ENCODE measurements at regions not wholly inside any gene's neighbourhood (a gene's known extent, or its start where the extent isn't known, plus 50 kb on each side); places are given as distances from the start of the nearest gene placed in this dataset.

DNA sequence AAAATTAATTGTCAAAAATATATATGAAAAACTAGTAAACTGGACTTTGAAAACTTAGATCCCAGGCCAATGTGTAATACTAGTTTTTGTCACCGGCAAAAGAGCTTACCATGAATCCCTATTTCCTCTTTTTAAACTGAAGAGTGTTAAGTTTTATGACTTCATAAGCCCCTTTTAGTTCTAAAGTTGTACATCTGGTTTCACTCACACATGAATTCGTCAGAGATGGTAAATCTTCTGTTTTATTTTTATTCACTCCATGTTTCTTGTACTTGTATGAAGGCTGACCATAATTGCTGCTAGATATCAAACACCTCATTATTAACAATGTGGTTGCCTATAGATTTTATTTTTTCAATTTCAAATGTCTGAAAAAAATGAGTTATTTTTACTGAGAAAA, 827.9 kb downstream of the PCDH7 start:
- no peak for FAIRE-seq

DNA sequence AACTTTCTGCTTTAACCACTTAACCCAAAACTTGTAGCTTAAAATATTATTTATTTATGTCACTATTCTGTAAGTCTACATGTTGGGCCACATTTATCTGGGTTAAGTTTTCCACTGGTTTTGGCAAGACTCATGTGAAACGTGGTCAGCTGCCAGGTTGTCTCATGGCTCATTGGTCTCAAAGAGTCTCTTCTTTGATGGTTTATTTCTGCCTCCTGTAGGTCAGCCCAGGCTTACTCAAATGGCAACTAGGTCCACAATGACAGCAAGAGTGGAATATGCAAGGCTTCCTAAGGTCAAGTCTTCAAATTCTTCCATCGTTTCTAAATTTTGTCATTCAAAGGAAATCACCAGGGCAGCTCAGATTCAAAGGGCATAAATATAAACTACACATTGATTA, 828.7 kb downstream of the PCDH7 start:
- no peak for FAIRE-seq

DNA sequence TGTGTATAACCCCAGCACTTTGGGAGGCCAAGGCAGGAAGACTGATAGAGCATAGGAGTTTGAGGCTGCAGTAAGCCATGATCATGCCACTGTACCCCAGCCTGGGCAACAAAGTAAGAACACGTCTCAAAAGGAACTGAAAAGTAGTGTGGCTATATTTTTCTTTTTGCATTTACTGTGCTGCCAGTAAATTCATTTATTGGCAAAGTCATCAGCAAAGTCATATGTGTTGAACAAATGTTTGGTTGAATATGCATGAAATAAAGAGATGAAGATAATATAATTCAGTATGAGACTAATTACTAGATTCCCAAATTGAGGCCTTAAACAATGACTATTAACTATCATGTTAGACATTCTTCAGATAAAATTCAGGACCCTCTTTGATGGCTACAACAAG, 829.1 kb downstream of the PCDH7 start:
- no peak for FAIRE-seq

DNA sequence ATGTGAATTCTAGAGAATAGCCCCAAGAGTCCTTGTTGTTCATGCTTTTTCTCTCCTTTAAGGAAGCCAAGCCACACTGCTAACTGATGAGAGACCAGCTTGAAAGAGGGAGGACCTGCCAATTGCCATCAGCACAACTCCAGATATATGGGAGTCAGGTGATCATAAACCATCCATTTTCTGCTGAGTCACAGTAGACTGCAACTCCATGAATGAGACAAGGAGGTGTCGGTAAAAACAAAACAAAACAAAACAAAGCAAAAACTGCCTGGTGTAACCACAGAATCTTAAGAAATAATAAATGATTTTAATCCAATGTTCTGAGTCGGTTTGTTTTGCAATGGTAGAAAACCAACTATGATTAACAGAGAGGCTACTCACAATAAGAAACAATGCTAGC, 837.3 kb downstream of the PCDH7 start:
- FAIRE-seq, result no peak

DNA sequence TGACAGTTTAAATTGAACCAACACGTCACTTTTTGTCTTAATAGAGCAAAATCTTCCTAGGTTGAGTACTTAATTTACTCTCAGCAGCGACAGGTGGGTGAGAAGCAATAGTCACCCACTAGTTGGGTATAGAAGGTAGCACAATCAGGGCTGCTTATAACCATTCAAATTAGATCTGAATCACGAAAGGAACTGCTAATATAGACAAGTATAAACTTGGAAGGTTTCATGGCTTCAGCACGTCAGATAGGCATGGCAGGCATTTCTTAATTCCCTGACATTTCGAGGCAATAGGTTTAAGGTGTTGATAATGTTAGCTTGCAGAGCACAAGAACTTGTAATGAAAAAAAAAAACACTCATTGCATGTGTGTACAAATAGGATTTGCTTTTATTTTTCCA, 853.4 kb downstream of the PCDH7 start:
- no peak for FAIRE-seq

DNA sequence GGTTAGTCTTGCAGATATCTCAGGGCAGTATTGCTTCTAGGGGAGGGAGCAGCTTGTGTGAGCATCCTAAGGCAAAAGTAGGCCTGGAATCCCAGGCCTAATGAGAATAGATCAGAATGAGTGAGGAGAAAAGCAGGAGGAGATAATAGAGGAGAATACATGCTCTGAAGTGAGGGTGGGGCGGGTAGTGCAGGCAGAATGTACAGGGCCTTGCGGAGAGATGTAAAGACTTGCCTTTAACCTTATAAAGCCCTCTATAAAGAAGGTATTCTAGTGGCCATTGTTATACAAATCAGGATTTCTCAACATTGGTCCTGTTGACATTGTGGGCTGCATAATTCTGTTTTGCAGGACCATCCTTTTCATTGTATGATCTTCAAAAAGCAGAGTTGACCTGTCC, 855.3 kb downstream of the PCDH7 start:
- FAIRE-seq, result no peak

DNA sequence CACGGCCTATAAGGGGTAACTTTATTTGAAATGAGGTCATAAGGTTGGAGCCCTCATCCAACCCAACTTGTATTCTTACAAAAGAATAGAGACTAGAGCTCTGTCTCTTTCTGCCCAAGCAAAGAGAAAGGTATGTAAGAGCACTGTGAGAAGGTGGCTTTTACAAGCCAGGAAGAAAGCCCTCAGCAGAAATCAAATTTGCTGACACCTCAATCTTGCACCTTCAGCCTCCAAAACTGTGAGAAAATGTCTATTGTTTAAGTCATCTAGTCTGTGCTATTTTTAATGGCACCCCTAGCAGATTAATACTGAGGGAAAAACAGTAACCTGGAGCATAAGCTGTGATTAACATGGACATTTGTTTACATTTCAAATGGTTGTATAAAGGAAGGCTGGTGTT, 860.7 kb downstream of the PCDH7 start:
- FAIRE-seq, result no peak

DNA sequence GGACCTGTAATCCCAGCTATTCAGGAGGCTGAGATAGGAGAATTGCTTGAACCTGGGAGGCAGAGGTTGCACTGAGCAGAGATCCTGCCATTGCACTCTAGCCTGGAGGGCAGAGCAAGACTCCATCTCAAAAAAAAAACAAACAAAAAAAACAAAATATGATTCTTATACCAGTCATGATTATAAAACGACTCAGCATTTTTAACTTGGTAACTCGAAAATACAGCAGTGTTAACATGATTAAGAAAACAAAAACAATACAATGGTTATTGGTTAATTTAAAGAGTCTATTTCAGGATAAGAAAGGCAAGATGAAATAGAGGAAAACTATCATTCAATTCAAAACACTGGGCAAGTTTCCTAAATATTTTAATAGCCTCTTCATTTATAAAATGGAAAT, 865.3 kb downstream of the PCDH7 start:
- no peak for FAIRE-seq

DNA sequence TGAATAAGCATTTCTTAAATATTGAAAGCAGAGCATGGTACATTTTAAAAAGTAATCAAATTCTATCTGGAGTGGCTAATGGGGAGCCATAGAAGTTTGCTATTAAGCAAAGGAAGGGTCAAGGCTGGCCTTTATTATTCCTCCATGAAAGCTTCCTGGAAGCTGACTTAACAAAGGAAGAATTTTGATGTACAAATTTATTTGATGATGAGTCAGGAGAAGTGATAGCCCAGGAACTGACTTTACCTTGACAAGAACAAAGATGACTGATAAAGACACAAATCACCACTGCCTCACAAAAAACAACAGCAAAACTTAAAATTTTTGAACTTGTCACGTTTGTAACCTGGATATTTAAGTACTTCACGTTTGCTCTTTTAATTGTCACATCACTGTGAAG, 872.1 kb downstream of the PCDH7 start:
- no peak for FAIRE-seq

DNA sequence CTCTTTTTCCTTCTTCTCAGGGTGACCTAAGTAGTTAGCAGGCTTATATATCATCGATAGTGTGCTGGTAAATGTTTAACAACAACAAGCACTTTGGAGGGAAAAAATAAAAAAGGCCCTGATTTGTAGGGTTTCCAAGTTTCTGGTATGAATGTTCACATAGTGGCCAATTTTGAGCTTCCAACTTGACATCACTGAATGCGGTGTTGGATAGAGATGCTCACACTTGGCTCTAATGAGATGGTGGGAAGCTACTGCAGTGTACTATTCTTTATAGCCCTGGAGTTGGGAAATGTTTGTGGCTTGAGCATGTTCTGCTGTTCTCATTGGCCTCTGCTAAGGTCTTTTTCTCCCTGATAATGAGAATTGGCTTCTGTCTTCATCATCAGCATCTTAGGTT, 875.3 kb downstream of the PCDH7 start:
- no peak for FAIRE-seq

DNA sequence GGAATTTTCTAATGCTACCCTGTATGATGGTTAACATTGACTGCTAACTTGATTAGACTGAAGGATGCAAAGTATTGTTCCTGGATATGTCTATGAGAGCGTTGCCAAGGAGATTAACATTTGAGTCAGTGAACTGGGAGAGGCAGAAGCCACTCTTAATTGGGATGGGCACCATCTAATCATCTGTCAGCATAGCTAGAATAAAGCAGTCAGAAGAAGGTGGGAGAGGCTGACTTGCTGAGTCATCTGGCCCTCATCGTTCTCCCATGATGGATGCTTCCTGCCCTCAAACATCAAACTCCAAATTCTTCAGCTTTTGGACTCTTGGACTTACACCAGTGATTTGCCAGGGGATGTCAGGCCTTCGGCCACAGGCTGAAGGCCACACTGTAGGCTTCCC, 878.5 kb downstream of the PCDH7 start:
- no peak for FAIRE-seq

DNA sequence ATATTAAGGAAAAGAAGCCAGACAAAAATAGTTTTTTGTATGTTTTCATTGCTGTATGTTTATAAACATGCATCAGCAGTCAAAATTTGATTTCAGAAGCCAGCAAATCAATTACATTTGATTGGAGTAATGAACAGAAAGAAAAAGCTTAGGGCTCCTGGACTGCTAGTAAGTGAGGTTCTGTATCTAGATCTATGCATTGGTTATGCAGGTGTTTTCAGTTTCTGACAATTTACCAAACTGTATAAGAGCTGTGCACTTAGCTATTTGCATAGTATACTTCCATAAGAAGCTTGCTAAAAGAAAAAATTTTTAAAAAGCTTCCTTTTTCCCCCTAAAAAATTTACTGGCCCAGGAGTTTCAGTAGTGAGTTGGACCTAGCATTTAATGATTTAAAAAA, 881.6 kb downstream of the PCDH7 start:
- no peak for FAIRE-seq

DNA sequence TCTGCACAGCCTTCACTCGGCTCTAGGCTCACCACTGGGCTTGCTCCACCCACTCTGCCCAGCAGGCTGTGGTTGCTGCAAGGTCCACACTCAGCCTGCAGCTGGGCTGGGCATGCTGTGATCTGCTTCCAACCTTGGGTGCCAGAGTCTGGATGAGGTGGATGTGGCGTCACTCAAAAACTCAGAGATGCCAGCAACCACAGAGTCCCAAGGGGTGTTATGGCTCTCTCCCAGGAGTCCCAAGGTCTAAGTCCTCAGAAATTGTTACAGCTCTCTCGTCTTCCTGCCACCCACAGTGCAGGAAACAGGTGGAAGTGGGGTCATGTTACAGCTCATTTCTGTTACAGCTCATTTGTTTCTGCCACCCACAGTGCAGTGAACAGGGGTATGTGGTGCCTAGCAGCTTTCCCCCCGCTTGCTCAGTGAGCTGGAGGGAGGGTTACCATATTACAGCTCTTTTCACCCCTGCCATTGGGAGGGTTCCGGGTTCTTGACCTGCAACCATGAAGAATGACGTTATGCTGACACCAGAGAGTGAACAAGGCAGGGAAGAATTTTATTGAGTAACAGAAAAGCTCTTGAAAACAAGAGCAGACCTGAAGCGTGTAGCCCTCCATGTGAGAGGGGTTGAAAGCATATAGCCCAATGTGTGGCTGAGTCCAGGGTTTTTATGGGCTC, 893.9 kb downstream of the PCDH7 start:
- no peak for FAIRE-seq

DNA sequence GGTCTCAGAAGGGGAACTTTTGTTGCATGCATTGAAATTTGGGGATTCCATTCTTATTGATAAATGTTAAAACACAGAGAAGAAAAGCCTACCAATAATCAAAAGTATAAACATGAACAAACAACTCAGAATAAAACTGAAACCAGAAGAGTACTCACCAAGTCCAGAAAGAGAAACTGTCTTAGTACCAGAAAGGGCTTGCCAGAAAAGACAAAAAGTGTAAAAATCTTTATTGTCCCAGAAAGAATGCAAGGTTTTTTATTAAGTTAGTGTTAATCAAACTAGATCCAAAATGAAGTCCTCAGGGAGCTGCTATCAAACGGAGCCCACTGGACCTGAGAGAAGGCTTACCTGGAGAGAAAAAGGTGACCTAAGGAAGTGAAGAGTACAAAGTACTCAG, 897.5 kb downstream of the PCDH7 start:
- no peak for FAIRE-seq

DNA sequence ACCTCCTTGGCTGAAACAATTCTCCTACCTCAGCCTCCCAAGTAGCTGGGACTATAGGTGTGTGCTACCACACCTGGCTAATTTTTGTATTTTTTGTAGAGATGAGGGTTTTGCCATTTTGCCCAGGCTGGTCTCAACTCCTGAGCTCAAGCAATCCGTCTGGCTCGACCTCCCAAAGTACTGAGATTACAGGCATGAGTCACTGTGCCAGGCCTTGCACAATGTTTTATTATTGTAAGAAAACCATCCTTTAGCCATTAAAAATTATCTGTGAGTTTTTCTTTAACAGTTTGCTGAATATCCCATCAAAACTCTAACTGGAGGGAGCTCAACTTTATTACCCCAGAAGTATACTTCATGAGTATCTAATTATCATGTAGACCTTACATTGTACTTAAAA, 900.3 kb downstream of the PCDH7 start:
- no peak for FAIRE-seq

DNA sequence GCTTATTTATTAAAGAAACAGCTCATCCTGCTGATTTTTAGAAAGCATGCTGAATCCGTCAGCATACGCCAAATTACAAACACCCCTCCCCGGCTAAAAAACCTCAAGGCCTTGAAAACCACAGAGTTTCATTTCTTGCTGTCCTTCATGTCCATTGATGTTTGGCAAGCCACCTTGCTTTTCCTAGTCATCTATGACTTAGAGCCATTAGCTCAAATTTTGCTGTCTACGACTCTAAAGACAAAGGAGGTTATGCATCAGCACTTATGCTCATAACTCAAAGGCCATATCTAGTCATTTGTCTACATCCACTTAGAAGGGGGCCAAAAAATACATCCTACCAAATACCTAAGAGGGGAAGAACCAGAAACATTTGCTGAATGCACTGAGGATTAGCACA, 925.1 kb downstream of the PCDH7 start:
- no peak for FAIRE-seq

DNA sequence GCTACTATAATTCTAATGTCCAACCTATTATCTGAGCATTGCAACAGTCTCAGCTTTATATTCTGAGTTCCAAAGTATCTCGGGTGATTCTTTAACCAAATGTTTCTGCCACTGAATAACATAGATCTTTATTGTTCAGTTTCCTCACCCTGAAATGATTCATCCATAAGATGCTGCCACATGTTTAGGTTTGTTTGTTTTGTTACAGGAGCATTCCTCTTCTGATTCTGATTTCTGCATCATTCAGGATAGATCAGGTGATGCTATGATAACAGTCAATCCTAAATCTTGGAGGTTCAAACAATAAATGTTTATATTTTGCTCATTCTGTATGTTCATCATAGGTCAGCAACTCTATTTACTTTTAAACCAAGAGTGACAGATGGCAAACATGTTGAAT, 927.6 kb downstream of the PCDH7 start:
- FAIRE-seq, result no peak

DNA sequence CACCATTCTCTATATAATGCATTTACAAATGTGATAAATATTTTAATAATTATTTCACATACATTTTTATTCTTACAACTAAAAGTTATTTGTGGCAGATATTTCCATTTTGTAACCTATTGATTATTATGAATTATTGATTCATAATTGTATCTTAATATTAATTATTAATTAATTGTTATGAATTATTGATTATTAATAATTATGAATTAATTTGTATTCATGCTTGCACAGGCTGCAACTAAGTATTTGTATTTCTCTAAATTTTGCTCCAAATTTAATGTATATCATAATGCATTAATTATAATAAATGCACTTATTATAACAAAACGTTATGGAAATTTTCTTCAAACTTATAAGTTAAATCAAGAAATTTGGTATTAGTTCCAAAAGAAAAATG, 929.7 kb downstream of the PCDH7 start:
- no peak for FAIRE-seq

DNA sequence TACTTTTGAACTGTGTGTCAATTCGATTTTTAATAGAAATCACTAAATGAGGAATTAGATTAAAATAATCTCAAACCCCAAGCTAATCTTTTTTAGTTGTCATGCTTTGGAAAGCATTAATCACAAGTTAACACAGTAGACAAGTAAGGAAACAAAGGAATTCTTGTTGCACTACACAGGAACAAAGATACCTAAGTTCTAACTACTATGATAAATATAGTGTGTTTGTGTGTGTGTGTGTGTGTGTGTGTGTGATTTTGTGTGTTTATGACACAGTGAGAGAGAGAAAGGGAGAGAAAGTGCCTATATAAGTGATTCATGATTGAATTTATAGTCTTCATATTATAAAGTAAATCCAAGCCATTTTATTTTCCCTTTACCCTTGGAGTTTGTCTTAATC, 931.4 kb downstream of the PCDH7 start:
- FAIRE-seq, result no peak

DNA sequence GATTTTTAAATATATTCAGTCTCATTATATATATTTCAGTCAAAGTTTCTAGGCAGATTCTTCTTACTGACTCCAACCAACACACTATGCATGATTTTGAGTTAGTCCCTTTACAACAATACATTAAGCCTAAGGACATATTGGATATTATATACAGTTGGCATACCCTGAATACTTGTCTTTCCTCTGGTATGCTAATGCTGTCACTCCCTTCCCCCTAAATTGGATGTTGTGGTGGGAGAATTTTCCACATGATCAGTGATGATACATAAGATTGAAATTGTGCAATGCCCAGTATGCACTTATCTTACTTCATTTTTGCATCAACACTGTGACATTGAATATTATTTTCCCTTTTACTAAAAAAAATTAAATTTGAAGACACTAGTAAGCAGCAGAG, 935.2 kb downstream of the PCDH7 start:
- no peak for FAIRE-seq

DNA sequence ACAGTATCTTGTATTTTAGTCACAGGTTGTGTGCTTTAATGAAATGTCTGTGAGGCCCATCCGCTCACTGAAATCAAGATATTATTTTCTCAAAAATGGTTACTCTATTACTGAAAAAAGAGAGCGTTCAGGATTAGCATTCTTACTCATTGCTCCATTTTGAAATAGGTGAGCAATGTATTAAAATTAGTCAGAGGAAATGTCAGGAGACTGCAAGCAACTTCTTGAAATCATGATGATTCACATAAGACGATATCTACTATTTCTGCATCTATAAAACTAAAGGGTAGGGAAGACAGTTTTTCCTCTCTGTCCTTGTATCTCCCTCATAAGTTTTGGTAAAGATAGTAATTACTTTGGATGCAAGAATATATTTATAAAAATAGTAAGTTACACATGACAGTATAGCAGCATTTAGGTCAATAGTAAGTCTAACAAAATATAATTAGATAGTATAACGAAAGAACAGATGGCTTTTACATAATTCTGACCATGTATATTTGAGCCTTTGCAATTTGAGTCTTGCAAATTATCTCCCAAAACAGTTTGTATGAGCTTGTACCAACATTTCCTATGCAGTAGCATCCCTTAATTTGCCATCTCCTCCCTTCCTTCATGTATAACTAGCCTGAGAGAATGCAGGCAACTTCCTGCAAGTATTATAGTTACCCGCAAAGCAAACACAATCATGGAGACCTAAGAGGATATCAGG, 937.8 kb downstream of the PCDH7 start:
- FAIRE-seq, result no peak

DNA sequence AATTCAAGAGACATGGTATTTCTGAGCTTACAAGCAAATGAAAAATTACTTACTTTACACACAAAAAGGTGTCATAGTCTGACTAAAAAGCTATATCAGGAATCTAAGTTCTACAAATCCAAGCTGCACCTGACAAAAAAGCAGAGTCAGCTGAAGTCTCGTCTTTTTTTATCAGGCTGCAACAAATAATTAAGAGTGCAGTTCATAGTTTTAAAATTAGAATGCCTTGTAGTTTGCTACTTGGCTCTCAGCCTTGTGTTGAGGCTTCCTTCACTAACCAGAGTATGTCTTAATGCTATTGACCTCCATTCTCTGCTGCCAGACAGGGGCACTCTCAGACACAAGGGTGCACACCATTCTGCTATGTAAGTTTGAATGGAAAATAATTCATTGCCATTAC, 940.7 kb downstream of the PCDH7 start:
- FAIRE-seq, result no peak

DNA sequence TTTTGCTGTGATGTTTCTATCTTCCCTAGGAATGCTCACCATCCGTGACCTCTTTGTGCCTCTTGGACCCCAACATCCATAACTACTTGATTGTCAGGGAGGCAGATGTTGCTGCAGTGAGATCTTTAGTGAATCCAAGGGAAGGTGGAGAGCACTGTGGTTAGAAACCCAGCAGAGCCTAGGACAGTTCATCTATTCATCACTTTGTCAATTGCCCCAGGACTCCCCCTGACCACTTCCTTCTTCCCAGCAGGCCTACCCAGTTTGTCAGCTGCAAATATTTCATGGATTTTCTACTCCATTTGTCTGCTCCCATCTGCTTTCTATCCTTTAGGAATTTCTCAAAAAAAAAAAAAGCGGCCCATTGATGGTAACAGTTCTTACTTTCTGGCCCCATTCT, 942.8 kb downstream of the PCDH7 start:
- no peak for FAIRE-seq

DNA sequence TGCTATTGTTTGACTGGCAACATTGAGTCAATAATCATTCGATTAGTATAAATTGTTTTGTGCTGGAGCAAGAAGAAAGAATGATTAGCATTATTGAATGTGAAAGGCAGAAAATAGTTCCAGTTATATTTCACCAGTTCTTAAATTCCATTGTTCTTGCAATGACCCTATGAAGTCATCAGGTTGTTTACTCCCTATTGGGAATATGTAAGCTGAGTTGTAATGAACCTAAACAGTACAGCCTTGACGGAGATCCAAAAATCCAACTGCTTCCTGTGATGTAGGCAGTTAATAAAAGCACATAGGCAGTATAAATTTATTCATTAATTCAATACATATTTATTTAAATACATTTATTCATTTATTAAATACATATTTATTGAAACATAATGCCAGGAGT, 947.5 kb downstream of the PCDH7 start:
- FAIRE-seq, result no peak

DNA sequence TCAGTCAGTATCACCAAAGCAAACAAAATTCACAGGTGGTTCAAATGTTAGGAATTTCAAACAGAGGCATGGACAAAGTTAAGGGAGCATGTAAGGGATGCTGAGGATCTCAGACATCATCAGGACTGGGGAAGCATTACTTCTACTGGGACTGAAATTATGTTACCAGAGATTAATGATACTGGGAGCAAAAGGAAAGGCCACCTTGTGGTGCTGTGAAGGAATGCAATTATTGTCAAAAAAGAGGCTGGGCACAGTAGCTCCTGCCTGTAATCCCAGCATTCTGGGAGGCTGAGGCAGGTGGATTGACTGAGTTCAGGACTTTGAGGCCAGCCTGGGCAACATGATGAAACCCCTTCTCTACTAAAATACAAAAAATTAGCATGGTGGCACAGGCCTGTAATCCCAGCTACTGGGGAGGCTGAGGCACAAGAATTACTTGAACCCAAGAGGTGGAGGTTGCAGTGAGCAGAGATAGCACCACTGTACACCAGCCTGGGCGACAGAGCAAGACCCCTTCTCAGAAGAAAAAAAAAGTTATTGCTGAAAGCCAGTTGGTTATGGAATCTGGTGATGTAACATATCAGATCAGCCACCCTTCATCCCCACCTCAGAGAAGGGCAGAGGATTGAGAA, 954.3 kb downstream of the PCDH7 start:
- FAIRE-seq, result no peak
